ENCODE measurements at regions not wholly inside any gene's neighbourhood (a gene's known extent, or its start where the extent isn't known, plus 50 kb on each side); places are given as distances from the start of the nearest gene placed in this dataset.
A peak's percentile ranks its signal among the peaks of the same experiment; 100 is the strongest.

- H3K9me3 ChIP-seq (replicated peaks in 1 of 11) = peaks cover 0 to 12% (median 5%) of the 10 kb centered on the region in 11 experiments; a peak in 10 of 22 replicates
- peaks cover 25 to 43% (median 27%) of the 10 kb centered on the region in 10 experiments for H3K4me1 ChIP-seq
- no peaks in the 10 kb centered on the region for H4K20me1 ChIP-seq
- no peak for TF ChIP-seq Cebpa-rat (IDR thresholded peaks at IDR 0.05)
- H3K27ac ChIP-seq = no peak overlapping the region
- H3K4me3 ChIP-seq = no peak overlapping the region
- H3K4me2 ChIP-seq = no peak overlapping the region
- no peaks in the 10 kb centered on the region for H3K27me3 ChIP-seq
- H3K9ac ChIP-seq = no peak overlapping the region
- H3K36me3 ChIP-seq = no peaks in the 10 kb centered on the region
Observed at GRCh38 chr14:98544174-98544573, 727.8 kb downstream of the BCL11B start.

DNA sequence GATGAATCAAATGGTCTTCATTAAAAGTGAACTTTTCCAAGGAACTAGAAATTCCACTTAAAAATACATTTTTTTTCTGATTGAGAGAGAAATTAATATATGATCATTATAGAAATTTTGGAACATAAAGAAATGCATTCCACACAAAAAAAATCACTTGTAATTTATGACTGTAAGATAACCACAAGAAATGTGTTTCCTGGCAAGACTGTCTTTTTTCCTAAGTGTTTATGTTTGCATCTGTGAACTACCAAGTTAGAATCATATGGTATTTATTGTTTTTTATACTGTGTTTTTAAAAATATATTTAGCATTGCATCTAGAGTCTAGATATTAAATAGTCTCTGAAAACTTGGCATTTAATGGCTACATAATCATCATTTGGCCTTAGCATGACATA, 726.8 kb downstream of the BCL11B start:
- Histone ChIP-seq H3K9ac (no peak overlapping the region), H3K4me2 (peak overlapping the region in 1 of 11 experiments; percentile 13; a peak in 2 of 22 replicates), H3K9me3 (replicated peaks in 1 of 11) (peaks cover 0 to 22% (median 13%) of the 10 kb centered on the region in 11 experiments; a peak in 14 of 22 replicates), H3K27me3 (no peaks in the 10 kb centered on the region), H4K20me1 (no peaks in the 10 kb centered on the region), H3K4me1 (peaks cover 26 to 43% (median 28%) of the 10 kb centered on the region in 10 experiments), H3K36me3 (no peaks in the 10 kb centered on the region), H3K4me3 (no peak overlapping the region), H3K27ac (no peak overlapping the region)
- TF ChIP-seq Cebpa-rat (IDR thresholded peaks at IDR 0.05) = no peak

DNA sequence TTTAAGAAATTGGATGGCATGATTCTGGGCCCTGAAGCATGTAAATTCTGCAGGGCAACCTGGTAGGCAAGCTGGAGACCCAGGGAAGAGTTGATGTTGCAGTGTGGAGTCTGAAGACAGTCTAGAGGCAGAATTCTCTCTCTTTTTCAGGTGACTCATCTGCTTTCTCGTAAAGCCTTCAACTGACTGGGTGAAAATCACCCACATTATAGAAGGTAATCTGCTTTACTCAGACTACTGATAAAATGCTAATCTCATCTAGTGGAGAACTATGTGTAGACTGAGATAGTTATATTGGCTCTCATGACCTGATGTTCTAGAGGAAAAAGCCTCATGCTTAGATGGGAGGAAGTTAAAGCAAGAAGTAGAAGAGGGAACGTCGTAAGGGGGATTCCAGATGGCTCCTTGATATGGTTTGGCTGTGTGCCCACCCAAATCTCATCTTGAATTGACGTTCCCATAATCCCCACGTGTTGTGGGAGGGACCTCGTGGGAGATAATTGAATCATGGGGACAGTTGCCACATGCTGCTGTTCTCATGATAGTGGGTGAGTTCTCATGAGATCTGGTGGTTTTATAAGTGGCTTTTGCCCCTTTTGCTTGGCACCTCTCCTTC, 723.8 kb downstream of the BCL11B start:
- peak overlapping the region in 9 of 11 experiments; percentile 1 to 52 (median 13); a peak in 10 of 22 replicates for H3K27ac ChIP-seq
- H4K20me1 ChIP-seq = no peaks in the 10 kb centered on the region
- H3K9ac ChIP-seq = no peak overlapping the region
- H3K4me1 ChIP-seq = peaks cover 14 to 37% (median 18%) of the 10 kb centered on the region in 10 experiments
- no peak overlapping the region for H3K4me3 ChIP-seq
- peaks cover 0 to 23% (median 13%) of the 10 kb centered on the region in 11 experiments; a peak in 14 of 22 replicates for H3K9me3 ChIP-seq (replicated peaks in 1 of 11)
- no peak for TF ChIP-seq Cebpa-rat (IDR thresholded peaks at IDR 0.05)
- no peaks in the 10 kb centered on the region for H3K36me3 ChIP-seq
- H3K4me2 ChIP-seq = peak overlapping the region; percentile 8 to 62 (median 31); a peak in 15 of 22 replicates
- H3K27me3 ChIP-seq = no peaks in the 10 kb centered on the region

- Histone ChIP-seq H3K4me2 (no peak overlapping the region), H4K20me1 (no peaks in the 10 kb centered on the region), H3K4me1 (peaks cover 12 to 24% (median 15%) of the 10 kb centered on the region in 10 experiments), H3K27me3 (no peaks in the 10 kb centered on the region), H3K36me3 (no peaks in the 10 kb centered on the region), H3K9me3 (replicated peaks in 1 of 11) (peaks cover 0 to 23% (median 13%) of the 10 kb centered on the region in 11 experiments; a peak in 14 of 22 replicates), H3K9ac (no peak overlapping the region), H3K27ac (no peak overlapping the region), H3K4me3 (no peak overlapping the region)
- no peak for TF ChIP-seq Cebpa-rat (IDR thresholded peaks at IDR 0.05)
Observed at GRCh38 chr14:98551028-98551427, 721.0 kb downstream of the BCL11B start.

DNA sequence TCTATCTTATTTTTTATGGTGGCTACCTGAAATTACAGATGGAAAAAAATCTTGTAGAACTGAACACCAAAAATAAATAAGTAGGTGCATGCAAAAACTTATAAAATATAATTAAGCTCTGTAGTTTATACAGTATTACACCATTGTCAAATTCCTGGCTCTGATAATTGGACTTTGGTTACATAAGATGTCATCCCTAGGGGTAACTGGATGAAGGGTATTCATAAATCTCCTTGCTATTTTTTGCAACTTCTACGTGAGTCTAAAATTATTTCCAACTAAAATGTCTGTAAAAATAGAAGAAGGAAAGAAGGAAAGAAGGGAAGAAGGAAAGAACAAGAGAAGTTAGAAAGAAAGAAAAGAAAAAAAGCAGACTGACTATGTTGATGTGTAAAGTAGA, 716.6 kb downstream of the BCL11B start:
- H3K4me2 ChIP-seq = no peak overlapping the region
- no peak overlapping the region for H3K27ac ChIP-seq
- peaks cover 0 to 4% (median 0%) of the 10 kb centered on the region in 11 experiments; a peak in 1 of 22 replicates for H3K9me3 ChIP-seq (replicated peaks in 1 of 11)
- H3K4me3 ChIP-seq = no peak overlapping the region
- no peaks in the 10 kb centered on the region for H3K27me3 ChIP-seq
- TF ChIP-seq Cebpa-rat (IDR thresholded peaks at IDR 0.05) = no peak
- H3K36me3 ChIP-seq = no peaks in the 10 kb centered on the region
- no peaks in the 10 kb centered on the region for H4K20me1 ChIP-seq
- peaks cover 0 to 6% (median 0%) of the 10 kb centered on the region in 10 experiments; a peak in 1 of 20 replicates for H3K4me1 ChIP-seq
- no peak overlapping the region for H3K9ac ChIP-seq

DNA sequence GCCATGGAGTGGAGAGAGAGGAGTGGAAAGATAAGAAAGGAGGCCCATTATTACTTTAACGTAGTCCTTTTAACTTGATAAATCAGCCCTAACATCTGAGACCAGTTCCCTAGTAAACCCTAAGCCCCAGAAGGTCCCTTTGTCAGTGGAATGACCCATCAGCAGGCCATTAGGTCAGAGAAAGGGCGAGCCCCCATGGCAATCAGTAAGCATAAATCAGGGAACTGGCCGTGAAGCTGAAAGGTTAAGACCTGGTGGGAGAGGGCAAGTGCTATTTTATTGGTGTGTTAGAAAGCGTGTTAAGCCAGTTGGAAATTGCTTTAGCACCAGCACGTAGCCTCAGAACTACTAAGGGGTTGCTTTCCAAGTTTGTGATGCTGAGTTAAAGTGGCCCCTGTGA, 708.0 kb downstream of the BCL11B start:
- Histone ChIP-seq H3K36me3 (no peaks in the 10 kb centered on the region), H3K27ac (no peak overlapping the region), H3K27me3 (no peaks in the 10 kb centered on the region), H3K9ac (no peak overlapping the region), H3K9me3 (replicated peaks in 1 of 11) (no peaks in the 10 kb centered on the region), H3K4me3 (no peak overlapping the region), H4K20me1 (no peaks in the 10 kb centered on the region), H3K4me1 (peaks cover 0 to 12% (median 0%) of the 10 kb centered on the region in 10 experiments; a peak in 4 of 20 replicates), H3K4me2 (no peak overlapping the region)
- no peak for TF ChIP-seq Cebpa-rat (IDR thresholded peaks at IDR 0.05)

GRCh38 chr14:98564541-98564940, 707.5 kb downstream of the BCL11B start:
- H3K27ac ChIP-seq = no peak overlapping the region
- H3K9me3 ChIP-seq (replicated peaks in 1 of 11) = no peaks in the 10 kb centered on the region
- no peaks in the 10 kb centered on the region for H3K27me3 ChIP-seq

DNA sequence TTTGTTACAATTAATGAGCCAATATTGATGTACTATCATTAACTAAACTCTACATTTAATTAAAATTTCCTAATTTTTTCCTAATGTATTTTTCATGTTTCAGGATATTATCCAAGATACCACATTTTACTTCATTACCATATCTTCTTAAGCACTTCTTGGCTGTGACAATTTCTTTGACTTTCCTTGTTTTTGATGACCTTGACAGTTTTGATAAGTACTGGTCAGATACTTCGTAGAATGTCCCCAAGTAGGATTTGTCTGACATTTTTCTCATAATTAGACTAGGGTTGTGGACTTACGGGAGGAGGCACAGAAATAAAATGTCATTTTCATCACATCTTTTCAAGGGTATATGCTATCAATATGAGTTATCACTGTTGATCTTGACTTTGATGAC, 700.9 kb downstream of the BCL11B start:
- Histone ChIP-seq H3K9me3 (replicated peaks in 1 of 11) (no peaks in the 10 kb centered on the region), H3K4me3 (no peak overlapping the region)

More at GRCh38 chr14:98564541-98564940, 707.5 kb downstream of the BCL11B start:
- Histone ChIP-seq H3K9ac (no peak overlapping the region), H3K36me3 (no peaks in the 10 kb centered on the region), H3K4me2 (no peak overlapping the region), H3K4me3 (no peak overlapping the region), H3K4me1 (peaks cover 0 to 12% (median 0%) of the 10 kb centered on the region in 10 experiments; a peak in 4 of 20 replicates), H4K20me1 (no peaks in the 10 kb centered on the region)
- TF ChIP-seq Cebpa-rat (IDR thresholded peaks at IDR 0.05) = no peak

GRCh38 chr14:98573082-98573481, 698.9 kb downstream of the BCL11B start:
- Histone ChIP-seq H4K20me1 (no peaks in the 10 kb centered on the region), H3K9me3 (replicated peaks in 1 of 11) (no peaks in the 10 kb centered on the region), H3K27ac (no peak overlapping the region), H3K4me2 (no peak overlapping the region), H3K27me3 (no peaks in the 10 kb centered on the region), H3K9ac (no peak overlapping the region), H3K4me3 (no peak overlapping the region), H3K36me3 (no peaks in the 10 kb centered on the region), H3K4me1 (no peaks in the 10 kb centered on the region)
- TF ChIP-seq Cebpa-rat (IDR thresholded peaks at IDR 0.05) = no peak

More for the DNA sequence above, 700.9 kb downstream of the BCL11B start:
- Histone ChIP-seq H3K27me3 (no peaks in the 10 kb centered on the region), H3K36me3 (no peaks in the 10 kb centered on the region), H3K4me2 (no peak overlapping the region), H4K20me1 (no peaks in the 10 kb centered on the region), H3K27ac (no peak overlapping the region), H3K9ac (no peak overlapping the region), H3K4me1 (no peaks in the 10 kb centered on the region)
- TF ChIP-seq Cebpa-rat (IDR thresholded peaks at IDR 0.05) = no peak

GRCh38 chr14:98576463-98576862, 695.5 kb downstream of the BCL11B start:
- Histone ChIP-seq H3K4me1 (no peaks in the 10 kb centered on the region), H3K36me3 (no peaks in the 10 kb centered on the region), H4K20me1 (no peaks in the 10 kb centered on the region), H3K9ac (no peak overlapping the region), H3K9me3 (replicated peaks in 1 of 11) (no peaks in the 10 kb centered on the region), H3K4me2 (no peak overlapping the region), H3K4me3 (no peak overlapping the region), H3K27me3 (no peaks in the 10 kb centered on the region), H3K27ac (no peak overlapping the region)
- no peak for TF ChIP-seq Cebpa-rat (IDR thresholded peaks at IDR 0.05)

Data from BLaER1 treated with 17β-estradiol and CSF1 and Interleukin-3, amounts not matched to agents 10 nM and 100 nM (cell line).